Kidney epithelial cell (primary cell): ENCODE measurements at regions not wholly inside any gene's neighbourhood (a gene's known extent, or its start where the extent isn't known, plus 50 kb on each side); places are given as distances from the start of the nearest gene placed in this dataset.

Experiments
- DNase-seq: peaks from one replicate; pipeline ENCODE4 v3.0.0-alpha.2; 2010; ENCODE audit warnings: low read depth
- H3K27me3 ChIP-seq: 2 replicates; pipeline ENCODE4 v1.6.0; 2011; ENCODE audit warnings: low read length; ENCODE audit not compliant: control insufficient read depth, insufficient read depth
- H3K36me3 ChIP-seq: 2 replicates; pipeline ENCODE4 v1.5.1; 2011; ENCODE audit warnings: low read length; ENCODE audit not compliant: control insufficient read depth, insufficient read depth
- H3K4me3 ChIP-seq: 2 replicates; pipeline ENCODE4 v1.5.1; 2011; ENCODE audit warnings: low read depth, mild to moderate bottlenecking, control low read depth, low read length
- CTCF ChIP-seq: IDR thresholded peaks from 2 replicates; pipeline ENCODE4 v1.5.1; 2011; ENCODE audit warnings: mild to moderate bottlenecking, moderate library complexity, low read length, control low read depth, inconsistent platforms; ENCODE audit not compliant: insufficient read depth, poor library complexity, severe bottlenecking

DNA sequence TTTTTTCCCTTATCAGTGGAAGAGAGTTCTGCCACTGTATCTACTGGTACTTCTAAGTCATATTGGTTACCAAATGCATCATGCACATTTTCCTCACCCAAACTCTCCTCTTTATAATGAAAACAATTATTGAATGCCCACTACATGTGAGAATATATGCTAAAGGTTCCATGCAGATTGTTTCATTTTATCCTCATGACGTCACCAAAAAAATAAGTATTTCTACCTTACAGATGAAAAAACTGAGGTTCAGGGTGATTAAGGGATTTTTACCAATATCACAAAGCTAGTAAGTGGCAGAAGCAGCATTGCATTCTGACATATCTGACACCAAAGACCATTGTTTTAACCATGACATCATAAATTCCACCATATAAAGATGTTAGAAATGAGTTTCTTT lies 51.9 kb upstream of the ZEB2 start:
- Histone ChIP-seq H3K4me3 (no peak overlapping the region), H3K27me3 (no peaks in the 10 kb centered on the region), H3K36me3 (no peaks in the 10 kb centered on the region)
- TF ChIP-seq CTCF, result no peak
- no peak for DNase-seq

DNA sequence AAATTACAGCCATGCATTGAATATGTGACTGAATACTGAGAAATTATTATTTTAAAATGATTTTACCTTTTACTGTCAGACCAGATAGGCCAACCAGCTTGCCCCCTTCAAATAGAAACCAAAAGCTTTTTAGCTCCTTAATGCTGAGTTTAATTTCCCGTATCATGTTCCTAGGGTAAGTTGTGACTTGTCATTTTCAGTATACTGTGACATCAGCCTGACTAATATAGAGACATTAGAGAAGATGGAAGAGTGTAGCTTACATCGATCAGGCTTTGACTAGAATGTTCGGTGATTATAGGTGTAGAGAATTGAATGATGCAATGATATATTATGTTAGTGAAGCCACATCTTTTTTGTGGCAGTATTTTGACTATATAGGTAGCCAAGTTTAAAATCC lies 50.6 kb upstream of the ZEB2 start:
- DNase-seq, result no peak

More for the DNA sequence above, 50.6 kb upstream of the ZEB2 start:
- TF ChIP-seq CTCF, result no peak
- Histone ChIP-seq H3K27me3 (no peaks in the 10 kb centered on the region), H3K36me3 (no peaks in the 10 kb centered on the region), H3K4me3 (no peak overlapping the region)
